Fibroblast of pulmonary artery (primary cell): ENCODE measurements at regions not wholly inside any gene's neighbourhood (a gene's known extent, or its start where the extent isn't known, plus 50 kb on each side); places are given as distances from the start of the nearest gene placed in this dataset.

Experiments
- DNase-seq: peaks from one replicate; pipeline ENCODE4 v3.0.0-alpha.2; 2010; ENCODE audit warnings: low read depth
- H3K4me3 ChIP-seq: replicated peaks from 2 replicates; pipeline ENCODE4 v1.5.1; 2011; ENCODE audit warnings: low read depth, mild to moderate bottlenecking, control low read depth, low read length, moderate library complexity
- TF ChIP-seq, protein P1 (sequence below): IDR thresholded peaks from 2 replicates; pipeline ENCODE4 v1.5.1; 2011; ENCODE audit warnings: mild to moderate bottlenecking, control low read depth, low read length, inconsistent platforms; ENCODE audit errors: missing control alignments

DNA sequence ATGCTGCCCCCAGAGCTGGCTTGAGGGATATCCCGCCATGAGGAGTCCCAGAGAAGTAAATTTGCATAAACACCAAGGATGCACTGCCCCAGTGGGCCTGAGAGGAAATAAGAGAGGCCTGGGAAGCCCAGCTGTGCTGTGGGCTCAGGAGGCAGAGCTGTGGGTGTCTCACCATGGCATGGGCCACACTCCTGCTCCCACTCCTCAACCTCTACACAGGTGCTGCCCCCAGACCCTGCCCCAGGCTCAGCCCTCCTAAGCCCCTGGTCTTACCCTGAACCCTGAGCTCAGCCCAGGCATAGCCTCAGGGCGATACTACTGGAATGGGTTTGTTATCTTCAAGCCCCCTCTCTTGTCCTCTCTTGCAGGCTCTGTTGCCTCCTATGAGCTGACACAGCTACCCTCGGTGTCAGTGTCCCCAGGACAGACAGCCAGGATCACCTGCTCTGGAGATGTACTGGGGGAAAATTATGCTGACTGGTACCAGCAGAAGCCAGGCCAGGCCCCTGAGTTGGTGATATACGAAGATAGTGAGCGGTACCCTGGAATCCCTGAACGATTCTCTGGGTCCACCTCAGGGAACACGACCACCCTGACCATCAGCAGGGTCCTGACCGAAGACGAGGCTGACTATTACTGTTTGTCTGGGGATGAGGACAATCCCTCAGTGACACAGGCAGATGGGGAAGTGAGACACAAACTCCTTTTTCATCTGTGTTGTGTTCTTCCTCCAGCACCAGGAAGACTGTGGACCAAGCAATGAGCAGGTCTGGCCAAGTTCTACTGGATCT is 59.9 kb downstream of the GGTLC2 start:
- DNase-seq = no peak
- TF ChIP-seq, protein P1, sequence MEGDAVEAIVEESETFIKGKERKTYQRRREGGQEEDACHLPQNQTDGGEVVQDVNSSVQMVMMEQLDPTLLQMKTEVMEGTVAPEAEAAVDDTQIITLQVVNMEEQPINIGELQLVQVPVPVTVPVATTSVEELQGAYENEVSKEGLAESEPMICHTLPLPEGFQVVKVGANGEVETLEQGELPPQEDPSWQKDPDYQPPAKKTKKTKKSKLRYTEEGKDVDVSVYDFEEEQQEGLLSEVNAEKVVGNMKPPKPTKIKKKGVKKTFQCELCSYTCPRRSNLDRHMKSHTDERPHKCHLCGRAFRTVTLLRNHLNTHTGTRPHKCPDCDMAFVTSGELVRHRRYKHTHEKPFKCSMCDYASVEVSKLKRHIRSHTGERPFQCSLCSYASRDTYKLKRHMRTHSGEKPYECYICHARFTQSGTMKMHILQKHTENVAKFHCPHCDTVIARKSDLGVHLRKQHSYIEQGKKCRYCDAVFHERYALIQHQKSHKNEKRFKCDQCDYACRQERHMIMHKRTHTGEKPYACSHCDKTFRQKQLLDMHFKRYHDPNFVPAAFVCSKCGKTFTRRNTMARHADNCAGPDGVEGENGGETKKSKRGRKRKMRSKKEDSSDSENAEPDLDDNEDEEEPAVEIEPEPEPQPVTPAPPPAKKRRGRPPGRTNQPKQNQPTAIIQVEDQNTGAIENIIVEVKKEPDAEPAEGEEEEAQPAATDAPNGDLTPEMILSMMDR = no peak

DNA sequence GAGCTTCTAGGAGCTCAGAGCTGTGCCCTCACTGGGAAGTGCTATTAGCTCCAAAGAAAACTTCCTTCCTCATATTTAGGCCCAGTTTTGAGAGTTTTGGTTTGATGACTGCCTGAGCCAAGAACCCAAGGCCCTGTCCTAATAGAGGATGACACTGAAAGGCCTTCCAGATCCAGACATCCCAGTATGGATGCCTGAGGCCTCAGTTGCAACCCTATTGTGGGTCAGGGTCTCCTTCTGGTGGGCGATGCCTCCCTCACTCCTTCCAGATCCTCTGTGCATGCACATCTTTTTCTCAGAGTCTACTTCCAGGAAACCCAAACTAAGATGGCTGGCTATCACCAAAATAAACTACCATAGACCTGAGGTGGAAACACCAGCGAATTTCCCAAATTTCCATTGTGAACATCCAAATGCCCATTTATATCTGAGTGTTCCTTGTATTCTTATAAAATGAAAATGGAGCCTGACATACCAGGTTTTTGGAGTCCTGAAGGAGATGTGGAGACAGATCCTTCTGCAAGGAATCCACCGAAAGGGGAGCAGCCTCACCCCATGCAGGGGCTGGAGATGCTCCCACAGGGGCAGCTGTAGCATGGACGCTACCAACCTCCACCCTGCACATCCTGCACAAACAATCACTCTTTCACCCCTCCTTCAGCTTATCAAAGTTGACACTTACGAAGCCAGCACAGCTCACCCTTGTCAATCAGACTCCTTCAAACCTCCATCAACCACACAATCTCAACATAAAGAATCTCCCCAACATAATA is 61.1 kb downstream of the GGTLC2 start:
- no peak overlapping the region for H3K4me3 ChIP-seq
- TF ChIP-seq, protein P1 = no peak
- DNase-seq = no peak

More for the DNA sequence above, 59.9 kb downstream of the GGTLC2 start:
- H3K4me3 ChIP-seq = no peak overlapping the region

DNA sequence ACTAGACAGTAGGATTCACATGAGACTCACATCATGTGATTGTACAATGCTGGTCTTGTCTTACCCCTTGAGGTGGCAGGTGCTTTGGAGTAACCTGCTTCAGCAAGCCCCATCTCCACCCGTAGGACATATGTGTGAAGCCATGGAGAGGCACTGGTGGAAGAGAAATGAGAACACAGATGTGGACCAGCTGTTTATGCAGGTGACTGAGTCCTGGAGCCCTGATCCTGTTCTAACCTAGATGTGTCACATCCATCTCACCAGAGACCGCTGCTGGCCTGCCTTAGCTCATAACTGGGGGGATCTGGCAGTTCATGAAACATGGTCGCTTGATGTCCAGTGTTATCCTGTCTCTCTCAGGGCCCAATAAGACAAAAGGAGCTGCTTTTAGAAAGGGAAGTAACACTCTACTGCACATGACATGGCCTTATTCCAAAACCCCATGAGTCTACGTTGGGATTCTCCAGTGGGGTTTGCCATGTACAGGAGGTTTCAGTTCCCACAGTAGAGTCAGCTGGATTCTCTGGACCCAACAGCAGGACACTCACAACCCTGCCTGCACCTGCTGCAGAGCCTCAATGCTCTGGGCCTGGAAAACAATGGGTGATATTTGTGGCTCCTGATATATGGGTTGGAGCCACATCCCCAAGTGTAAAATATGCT is 62.0 kb downstream of the GGTLC2 start:
- no peak overlapping the region for H3K4me3 ChIP-seq
- TF ChIP-seq, protein P1 = no peak
- DNase-seq = no peak

DNA sequence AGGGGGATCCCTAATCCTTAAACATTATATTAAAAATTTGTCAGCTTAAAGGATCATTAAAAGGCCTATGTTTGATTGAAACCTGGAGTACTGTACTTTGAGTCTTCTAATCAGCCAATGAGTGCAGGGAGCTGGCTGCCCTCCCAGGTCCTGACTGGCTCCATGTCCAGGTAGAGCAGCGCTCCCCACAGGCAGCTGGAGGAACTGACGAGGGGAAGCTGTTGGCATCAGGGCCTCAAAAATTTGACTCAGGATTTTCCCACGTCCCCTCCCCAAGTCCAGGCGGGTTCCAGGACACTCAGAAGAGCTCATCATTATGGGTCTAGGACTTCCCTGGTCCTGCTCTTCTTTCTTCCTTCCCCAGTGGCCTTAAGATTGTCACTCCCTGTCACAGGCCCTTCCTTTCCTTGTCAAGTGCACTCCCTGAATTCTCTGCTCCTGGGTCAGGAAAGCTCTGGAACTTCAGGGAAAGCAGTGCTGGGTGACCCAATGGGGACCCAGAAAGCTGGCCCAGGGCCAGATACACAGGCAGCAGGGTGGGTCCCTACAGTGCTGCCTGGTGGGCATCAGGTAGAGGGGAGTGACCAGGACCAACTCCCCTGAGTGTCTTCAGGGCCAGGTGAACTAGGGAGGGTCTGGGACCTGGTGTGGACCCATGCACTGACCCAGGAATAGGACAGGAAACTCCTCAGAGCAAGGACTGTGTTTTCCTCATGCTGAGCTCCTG is 65.5 kb downstream of the GGTLC2 start:
- H3K4me3 ChIP-seq = no peak overlapping the region
- TF ChIP-seq, protein P1 = peak; percentile 32
- no peak for DNase-seq

DNA sequence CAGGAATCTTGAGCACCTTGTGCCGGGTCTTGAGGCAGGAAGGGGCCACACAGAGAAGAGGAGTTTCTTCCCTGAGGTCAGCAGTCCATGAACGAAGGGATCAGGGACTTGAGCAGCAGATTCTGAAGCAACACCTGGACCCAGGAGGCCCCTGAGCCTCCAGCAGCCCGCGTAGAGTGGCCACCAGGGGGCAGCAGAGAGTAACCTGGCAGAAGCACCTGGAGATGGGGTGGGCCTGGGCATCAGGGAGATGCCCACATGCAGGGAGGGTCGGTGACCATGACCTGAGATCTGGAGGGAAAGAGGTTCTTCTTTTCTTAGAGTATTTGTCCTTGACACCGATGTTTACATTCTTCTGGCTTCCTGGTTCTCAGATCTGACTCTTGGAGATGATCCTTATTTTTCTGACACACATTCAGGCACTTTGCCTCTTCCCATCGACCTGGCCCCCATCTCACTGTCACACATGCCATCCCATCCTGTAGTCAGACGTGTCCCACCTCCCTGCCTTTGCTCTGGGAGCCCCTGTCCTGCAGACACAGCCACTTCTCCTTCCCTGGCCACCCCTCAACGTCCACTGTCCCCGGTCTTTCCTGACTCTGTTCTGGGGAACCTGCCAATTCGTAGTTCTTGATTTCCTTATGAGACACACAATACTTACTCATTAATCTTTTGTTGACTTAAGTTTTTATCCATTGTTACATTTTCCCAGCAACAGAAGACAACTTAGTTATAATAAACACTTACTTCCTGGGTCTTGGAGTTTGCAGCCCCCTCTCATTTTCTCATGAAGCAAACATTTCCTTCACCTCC is 66.5 kb downstream of the GGTLC2 start:
- DNase-seq = peak; percentile 61
- TF ChIP-seq, protein P1 = peak; percentile 94
- H3K4me3 ChIP-seq = no peak overlapping the region

DNA sequence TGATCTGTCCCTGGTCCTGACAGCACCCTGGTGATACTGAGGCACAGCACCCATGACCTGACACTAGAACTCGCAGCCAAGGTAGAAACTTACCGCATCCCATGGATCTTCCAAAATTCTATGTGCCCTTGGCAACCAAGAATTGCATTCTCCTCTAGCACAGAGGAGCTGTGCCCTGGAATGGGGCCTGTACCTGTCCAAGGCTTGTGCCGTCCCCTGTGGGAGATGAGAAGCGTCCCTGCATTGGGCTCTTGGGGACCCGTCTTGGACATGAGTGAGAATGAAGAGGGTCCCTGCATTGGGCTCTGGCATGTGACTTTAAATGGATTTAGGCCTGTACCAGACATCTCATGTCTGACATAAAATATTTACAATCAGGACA is 67.1 kb downstream of the GGTLC2 start:
- TF ChIP-seq, protein P1 = no peak
- no peak for DNase-seq

More for the DNA sequence above, 67.1 kb downstream of the GGTLC2 start:
- no peak overlapping the region for H3K4me3 ChIP-seq
